ENCODE measurements at regions not wholly inside any gene's neighbourhood (a gene's known extent, or its start where the extent isn't known, plus 50 kb on each side); places are given as distances from the start of the nearest gene placed in this dataset.

- no peak overlapping the region for H3K18ac ChIP-seq (ENCODE audit: low read length)
- WGBS, 2 donors (ENCODE audit: extremely low coverage in 2 of 2, insufficient read length in 2 of 2, insufficient replicate concordance in 1 of 2), result no CpG with 5 or more reads among the region's 4 CpGs
- no peak overlapping the region for H4K91ac ChIP-seq (ENCODE audit: low read depth, low read length, poor library complexity)
- H2AFZ ChIP-seq (ENCODE audit: low read length), result no peak overlapping the region
- H3K23ac ChIP-seq (ENCODE audit: low read depth, low read length, poor library complexity), result no peak overlapping the region
- H3K79me1 ChIP-seq (ENCODE audit: low read depth, low read length), result no peaks in the 10 kb centered on the region
- no peaks in the 10 kb centered on the region for H3K9me3 ChIP-seq (replicated peaks in 1 of 2; ENCODE audit: control insufficient read depth in 2 of 2, insufficient read depth in 1 of 2, low read depth in 1 of 2, low read length in 2 of 2)
- no peak overlapping the region for H3K4me2 ChIP-seq (ENCODE audit: insufficient read depth, low read length, poor library complexity, severe bottlenecking)
- H3K4ac ChIP-seq (ENCODE audit: low read length), result no peak overlapping the region
- no peak overlapping the region for H4K8ac ChIP-seq (ENCODE audit: low read depth, low read length)
- H3K27ac ChIP-seq (replicated peaks; ENCODE audit: low read length), result no peak overlapping the region
- no peak overlapping the region for H3K9ac ChIP-seq (ENCODE audit: low read depth, low read length, poor library complexity)
- H2BK5ac ChIP-seq (ENCODE audit: low read length), result no peak overlapping the region
- H2BK120ac ChIP-seq (ENCODE audit: low read depth, low read length), result no peak overlapping the region
- no peak overlapping the region for H2BK12ac ChIP-seq (ENCODE audit: low read length)
- H3K14ac ChIP-seq (ENCODE audit: low read length), result no peak overlapping the region
- no peaks in the 10 kb centered on the region for H3K4me1 ChIP-seq (ENCODE audit: control insufficient read depth in 2 of 2, insufficient read depth in 1 of 2, low read depth in 1 of 2, low read length in 2 of 2)
- DNase-seq (ENCODE audit: low spot score), result no peak
- no peaks in the 10 kb centered on the region for H3K36me3 ChIP-seq (replicated peaks in 1 of 2; ENCODE audit: control insufficient read depth in 2 of 2, insufficient read depth in 2 of 2, low read length in 2 of 2)
- H3K4me3 ChIP-seq (ENCODE audit: low read length in 2 of 2), result no peak overlapping the region
- no peak overlapping the region for H2AK5ac ChIP-seq (ENCODE audit: low read depth, low read length)
- no peaks in the 10 kb centered on the region for H3K27me3 ChIP-seq (ENCODE audit: control insufficient read depth in 3 of 3, insufficient read depth in 3 of 3, low read depth in 1 of 3, low read length in 3 of 3)
- H2BK15ac ChIP-seq (ENCODE audit: low read length), result no peak overlapping the region
Measured at GRCh38 chr13:47332149-47332548, 435.3 kb upstream of the HTR2A start.

GRCh38 chr13:47330031-47330430, 433.2 kb upstream of the HTR2A start:
- Histone ChIP-seq H2BK15ac (ENCODE audit: low read length) (no peak overlapping the region), H2AFZ (ENCODE audit: low read length) (no peak overlapping the region), H3K9me3 (replicated peaks in 1 of 2; ENCODE audit: control insufficient read depth in 2 of 2, insufficient read depth in 1 of 2, low read depth in 1 of 2, low read length in 2 of 2) (no peaks in the 10 kb centered on the region), H3K4me1 (ENCODE audit: control insufficient read depth in 2 of 2, insufficient read depth in 1 of 2, low read depth in 1 of 2, low read length in 2 of 2) (no peaks in the 10 kb centered on the region), H4K91ac (ENCODE audit: low read depth, low read length, poor library complexity) (no peak overlapping the region), H3K4ac (ENCODE audit: low read length) (no peak overlapping the region), H3K79me1 (ENCODE audit: low read depth, low read length) (no peaks in the 10 kb centered on the region), H3K14ac (ENCODE audit: low read length) (no peak overlapping the region), H3K27ac (replicated peaks; ENCODE audit: low read length) (no peak overlapping the region), H2AK5ac (ENCODE audit: low read depth, low read length) (no peak overlapping the region), H3K9ac (ENCODE audit: low read depth, low read length, poor library complexity) (no peak overlapping the region), H3K27me3 (ENCODE audit: control insufficient read depth in 3 of 3, insufficient read depth in 3 of 3, low read depth in 1 of 3, low read length in 3 of 3) (no peaks in the 10 kb centered on the region), H4K8ac (ENCODE audit: low read depth, low read length) (no peak overlapping the region), H3K18ac (ENCODE audit: low read length) (no peak overlapping the region), H3K4me3 (ENCODE audit: low read length in 2 of 2) (no peak overlapping the region), H2BK5ac (ENCODE audit: low read length) (no peak overlapping the region), H2BK120ac (ENCODE audit: low read depth, low read length) (no peak overlapping the region), H3K4me2 (ENCODE audit: insufficient read depth, low read length, poor library complexity, severe bottlenecking) (no peak overlapping the region), H3K23ac (ENCODE audit: low read depth, low read length, poor library complexity) (no peak overlapping the region), H2BK12ac (ENCODE audit: low read length) (no peak overlapping the region), H3K36me3 (replicated peaks in 1 of 2; ENCODE audit: control insufficient read depth in 2 of 2, insufficient read depth in 2 of 2, low read length in 2 of 2) (no peaks in the 10 kb centered on the region)
- DNase-seq (ENCODE audit: low spot score), result no peak
- no CpG with 5 or more reads among the region's 6 CpGs for WGBS, 2 donors (ENCODE audit: extremely low coverage in 2 of 2, insufficient read length in 2 of 2, insufficient replicate concordance in 1 of 2)

GRCh38 chr13:47327861-47328260, 431.0 kb upstream of the HTR2A start:
- no peaks in the 10 kb centered on the region for H3K4me1 ChIP-seq (ENCODE audit: control insufficient read depth in 2 of 2, insufficient read depth in 1 of 2, low read depth in 1 of 2, low read length in 2 of 2)
- no peaks in the 10 kb centered on the region for H3K9me3 ChIP-seq (replicated peaks in 1 of 2; ENCODE audit: control insufficient read depth in 2 of 2, insufficient read depth in 1 of 2, low read depth in 1 of 2, low read length in 2 of 2)
- H4K91ac ChIP-seq (ENCODE audit: low read depth, low read length, poor library complexity), result no peak overlapping the region
- no peak overlapping the region for H3K4ac ChIP-seq (ENCODE audit: low read length)
- H2BK12ac ChIP-seq (ENCODE audit: low read length), result no peak overlapping the region
- H3K9ac ChIP-seq (ENCODE audit: low read depth, low read length, poor library complexity), result no peak overlapping the region
- H2BK15ac ChIP-seq (ENCODE audit: low read length), result no peak overlapping the region
- no peak for DNase-seq (ENCODE audit: low spot score)
- no peak overlapping the region for H2AK5ac ChIP-seq (ENCODE audit: low read depth, low read length)
- H3K14ac ChIP-seq (ENCODE audit: low read length), result no peak overlapping the region
- no peak overlapping the region for H2AFZ ChIP-seq (ENCODE audit: low read length)
- no peak overlapping the region for H3K27ac ChIP-seq (replicated peaks; ENCODE audit: low read length)
- H3K36me3 ChIP-seq (replicated peaks in 1 of 2; ENCODE audit: control insufficient read depth in 2 of 2, insufficient read depth in 2 of 2, low read length in 2 of 2), result no peaks in the 10 kb centered on the region
- H3K4me2 ChIP-seq (ENCODE audit: insufficient read depth, low read length, poor library complexity, severe bottlenecking), result no peak overlapping the region
- H4K8ac ChIP-seq (ENCODE audit: low read depth, low read length), result no peak overlapping the region
- no peak overlapping the region for H2BK5ac ChIP-seq (ENCODE audit: low read length)
- no peaks in the 10 kb centered on the region for H3K79me1 ChIP-seq (ENCODE audit: low read depth, low read length)
- H2BK120ac ChIP-seq (ENCODE audit: low read depth, low read length), result no peak overlapping the region
- H3K18ac ChIP-seq (ENCODE audit: low read length), result no peak overlapping the region
- H3K4me3 ChIP-seq (ENCODE audit: low read length in 2 of 2), result no peak overlapping the region
- no peaks in the 10 kb centered on the region for H3K27me3 ChIP-seq (ENCODE audit: control insufficient read depth in 3 of 3, insufficient read depth in 3 of 3, low read depth in 1 of 3, low read length in 3 of 3)
- no peak overlapping the region for H3K23ac ChIP-seq (ENCODE audit: low read depth, low read length, poor library complexity)
- no CpG with 5 or more reads among the region's 1 CpG for WGBS, 2 donors (ENCODE audit: extremely low coverage in 2 of 2, insufficient read length in 2 of 2, insufficient replicate concordance in 1 of 2)

- Histone ChIP-seq H2AFZ (ENCODE audit: low read length) (no peak overlapping the region), H3K27me3 (ENCODE audit: control insufficient read depth in 3 of 3, insufficient read depth in 3 of 3, low read depth in 1 of 3, low read length in 3 of 3) (no peaks in the 10 kb centered on the region), H3K4ac (ENCODE audit: low read length) (no peak overlapping the region), H4K8ac (ENCODE audit: low read depth, low read length) (no peak overlapping the region), H3K14ac (ENCODE audit: low read length) (no peak overlapping the region), H2BK120ac (ENCODE audit: low read depth, low read length) (no peak overlapping the region), H3K23ac (ENCODE audit: low read depth, low read length, poor library complexity) (no peak overlapping the region), H3K4me3 (ENCODE audit: low read length in 2 of 2) (no peak overlapping the region), H2AK5ac (ENCODE audit: low read depth, low read length) (no peak overlapping the region), H3K18ac (ENCODE audit: low read length) (no peak overlapping the region), H2BK15ac (ENCODE audit: low read length) (no peak overlapping the region), H3K79me1 (ENCODE audit: low read depth, low read length) (no peaks in the 10 kb centered on the region), H3K36me3 (replicated peaks in 1 of 2; ENCODE audit: control insufficient read depth in 2 of 2, insufficient read depth in 2 of 2, low read length in 2 of 2) (no peaks in the 10 kb centered on the region), H3K4me1 (ENCODE audit: control insufficient read depth in 2 of 2, insufficient read depth in 1 of 2, low read depth in 1 of 2, low read length in 2 of 2) (no peaks in the 10 kb centered on the region), H2BK5ac (ENCODE audit: low read length) (no peak overlapping the region), H2BK12ac (ENCODE audit: low read length) (no peak overlapping the region), H4K91ac (ENCODE audit: low read depth, low read length, poor library complexity) (no peak overlapping the region), H3K4me2 (ENCODE audit: insufficient read depth, low read length, poor library complexity, severe bottlenecking) (no peak overlapping the region), H3K27ac (replicated peaks; ENCODE audit: low read length) (no peak overlapping the region), H3K9ac (ENCODE audit: low read depth, low read length, poor library complexity) (no peak overlapping the region), H3K9me3 (replicated peaks in 1 of 2; ENCODE audit: control insufficient read depth in 2 of 2, insufficient read depth in 1 of 2, low read depth in 1 of 2, low read length in 2 of 2) (no peaks in the 10 kb centered on the region)
- DNase-seq (ENCODE audit: low spot score), result no peak
- no CpG with 5 or more reads among the region's 2 CpGs for WGBS, 2 donors (ENCODE audit: extremely low coverage in 2 of 2, insufficient read length in 2 of 2, insufficient replicate concordance in 1 of 2)
Measured at GRCh38 chr13:47326061-47326460, 429.2 kb upstream of the HTR2A start.
